ENCODE measurements at regions not wholly inside any gene's neighbourhood (a gene's known extent, or its start where the extent isn't known, plus 50 kb on each side); places are given as distances from the start of the nearest gene placed in this dataset.

GRCh38 chr9:109830545-109830944, 50.5 kb downstream of the PALM2AKAP2 start:
- DNase-seq (ENCODE audit: low read depth), result no peak

GRCh38 chr9:109831998-109832658, 52.1 kb downstream of the PALM2AKAP2 start:
- no peak for DNase-seq (ENCODE audit: low read depth)

GRCh38 chr9:109834855-109835254, 54.9 kb downstream of the PALM2AKAP2 start:
- no peak for DNase-seq (ENCODE audit: low read depth)

- DNase-seq (ENCODE audit: low read depth), result no peak
These were observed 63.6 kb downstream of the PALM2AKAP2 start for GRCh38 chr9:109843641-109844040.

GRCh38 chr9:109845226-109845625, 65.2 kb downstream of the PALM2AKAP2 start:
- no peak for DNase-seq (ENCODE audit: low read depth)

GRCh38 chr9:109846776-109847175, 66.8 kb downstream of the PALM2AKAP2 start:
- DNase-seq (ENCODE audit: low read depth), result no peak

GRCh38 chr9:109852556-109852955, 72.6 kb downstream of the PALM2AKAP2 start:
- no peak for DNase-seq (ENCODE audit: low read depth)

- no peak for DNase-seq (ENCODE audit: low read depth)
These were observed 75.5 kb downstream of the PALM2AKAP2 start for GRCh38 chr9:109855540-109855939.

GRCh38 chr9:109856785-109857184, 76.8 kb downstream of the PALM2AKAP2 start:
- no peak for DNase-seq (ENCODE audit: low read depth)

- no peak for DNase-seq (ENCODE audit: low read depth)
These were observed 77.3 kb downstream of the PALM2AKAP2 start for GRCh38 chr9:109857336-109857735.

- DNase-seq (ENCODE audit: low read depth), result no peak
These were observed 79.4 kb downstream of the PALM2AKAP2 start for GRCh38 chr9:109859447-109859846.

GRCh38 chr9:109860521-109860920, 80.5 kb downstream of the PALM2AKAP2 start:
- no peak for DNase-seq (ENCODE audit: low read depth)

GRCh38 chr9:109861499-109861898, 81.5 kb downstream of the PALM2AKAP2 start:
- DNase-seq (ENCODE audit: low read depth), result no peak

GRCh38 chr9:109861918-109862317, 81.9 kb downstream of the PALM2AKAP2 start:
- DNase-seq (ENCODE audit: low read depth), result no peak

- DNase-seq (ENCODE audit: low read depth), result no peak
These were observed 82.5 kb downstream of the PALM2AKAP2 start for GRCh38 chr9:109862452-109862851.

- no peak for DNase-seq (ENCODE audit: low read depth)
These were observed 84.0 kb downstream of the PALM2AKAP2 start for GRCh38 chr9:109863961-109864360.

GRCh38 chr9:109865521-109865920, 85.5 kb downstream of the PALM2AKAP2 start:
- no peak for DNase-seq (ENCODE audit: low read depth)

GRCh38 chr9:109868207-109868606, 88.2 kb downstream of the PALM2AKAP2 start:
- DNase-seq (ENCODE audit: low read depth), result no peak

GRCh38 chr9:109868722-109869121, 88.7 kb downstream of the PALM2AKAP2 start:
- no peak for DNase-seq (ENCODE audit: low read depth)

- DNase-seq (ENCODE audit: low read depth), result no peak
These were observed 90.4 kb downstream of the PALM2AKAP2 start for GRCh38 chr9:109870365-109870764.

- DNase-seq (ENCODE audit: low read depth), result no peak
These were observed 92.9 kb downstream of the PALM2AKAP2 start for GRCh38 chr9:109872901-109873300.

- no peak for DNase-seq (ENCODE audit: low read depth)
These were observed 95.6 kb downstream of the PALM2AKAP2 start for GRCh38 chr9:109875495-109876129.

GRCh38 chr9:109880276-109881169, 100.5 kb downstream of the PALM2AKAP2 start:
- no peak for DNase-seq (ENCODE audit: low read depth)
